ENCODE measurements at regions not wholly inside any gene's neighbourhood (a gene's known extent, or its start where the extent isn't known, plus 50 kb on each side); places are given as distances from the start of the nearest gene placed in this dataset.

DNA sequence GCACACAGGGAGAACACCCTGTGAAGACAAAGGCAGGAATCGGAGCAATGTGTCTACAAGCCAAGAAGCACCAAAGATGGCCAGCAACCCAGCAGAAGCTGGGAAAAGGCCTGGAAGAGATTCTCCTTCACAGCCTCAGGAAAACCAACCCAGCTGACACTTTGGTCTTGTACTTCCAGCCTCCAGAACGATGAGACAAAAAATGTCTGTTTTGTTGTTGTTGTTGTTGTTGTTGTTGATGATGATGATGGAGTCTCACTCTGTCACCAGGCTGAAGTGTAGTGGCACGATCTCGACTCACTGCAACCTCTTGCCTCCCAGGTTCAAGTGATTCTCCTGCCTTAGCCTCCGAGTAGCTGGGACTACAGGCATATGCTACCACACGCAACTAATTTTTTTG lies 157.3 kb downstream of the ETS2 start:
- intact Hi-C loops (cut with DNase I; ENCODE audit: low total_unique reads): no loop called here
- no peaks in the 10 kb centered on the region for H3K9me3 ChIP-seq
- peaks cover 0 to 34% (median 10%) of the 10 kb centered on the region in 4 donors for H3K4me1 ChIP-seq
- no peak for DNase-seq
- H3K36me3 ChIP-seq: no peaks in the 10 kb centered on the region
- TF ChIP-seq CTCF (IDR thresholded peaks at IDR 0.05): no peak
- H3K27me3 ChIP-seq: no peaks in the 10 kb centered on the region
- no peak overlapping the region for H3K4me3 ChIP-seq
- H3K27ac ChIP-seq: no peak overlapping the region

- no peak overlapping the region for H3K27ac ChIP-seq
- TF ChIP-seq CTCF (IDR thresholded peaks at IDR 0.05): no peak
Observed at GRCh38 chr21:38960251-38960650, 154.5 kb downstream of the ETS2 start.

DNA sequence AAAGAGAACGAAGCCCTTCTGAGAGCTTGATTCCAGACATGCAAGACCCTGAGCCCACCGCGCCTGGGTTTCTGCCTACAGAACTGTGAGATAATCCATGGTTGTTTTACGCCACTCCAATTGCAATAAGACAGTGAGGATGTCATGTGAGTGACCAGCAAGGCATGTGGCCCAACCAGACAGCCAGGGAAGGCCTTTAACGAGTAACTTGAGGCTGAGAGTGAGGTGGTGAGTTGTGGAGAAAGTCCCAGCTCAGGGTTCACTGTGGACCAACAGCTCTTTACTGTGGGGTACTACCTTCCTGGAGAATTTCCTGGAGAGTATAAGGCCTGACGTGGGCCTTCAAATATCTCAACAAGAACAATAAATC lies 153.9 kb downstream of the ETS2 start:
- peaks cover 0 to 21% (median 2%) of the 10 kb centered on the region in 4 donors for H3K4me1 ChIP-seq
- H3K27ac ChIP-seq: peak overlapping the region in 1 of 2 donors; percentile 22
- H3K9me3 ChIP-seq: no peaks in the 10 kb centered on the region
- no peaks in the 10 kb centered on the region for H3K27me3 ChIP-seq
- intact Hi-C loops (cut with DNase I; ENCODE audit: low total_unique reads): no loop called here
- no peak for TF ChIP-seq CTCF (IDR thresholded peaks at IDR 0.05)
- no peaks in the 10 kb centered on the region for H3K36me3 ChIP-seq
- no peak overlapping the region for H3K4me3 ChIP-seq
- no peak for DNase-seq

More at GRCh38 chr21:38960251-38960650, 154.5 kb downstream of the ETS2 start:
- H3K4me3 ChIP-seq: no peak overlapping the region
- H3K4me1 ChIP-seq: peaks cover 0 to 27% (median 7%) of the 10 kb centered on the region in 4 donors
- DNase-seq: no peak
- H3K27me3 ChIP-seq: no peaks in the 10 kb centered on the region
- intact Hi-C loops (cut with DNase I; ENCODE audit: low total_unique reads): no loop called here
- H3K9me3 ChIP-seq: no peaks in the 10 kb centered on the region
- H3K36me3 ChIP-seq: no peaks in the 10 kb centered on the region

DNA sequence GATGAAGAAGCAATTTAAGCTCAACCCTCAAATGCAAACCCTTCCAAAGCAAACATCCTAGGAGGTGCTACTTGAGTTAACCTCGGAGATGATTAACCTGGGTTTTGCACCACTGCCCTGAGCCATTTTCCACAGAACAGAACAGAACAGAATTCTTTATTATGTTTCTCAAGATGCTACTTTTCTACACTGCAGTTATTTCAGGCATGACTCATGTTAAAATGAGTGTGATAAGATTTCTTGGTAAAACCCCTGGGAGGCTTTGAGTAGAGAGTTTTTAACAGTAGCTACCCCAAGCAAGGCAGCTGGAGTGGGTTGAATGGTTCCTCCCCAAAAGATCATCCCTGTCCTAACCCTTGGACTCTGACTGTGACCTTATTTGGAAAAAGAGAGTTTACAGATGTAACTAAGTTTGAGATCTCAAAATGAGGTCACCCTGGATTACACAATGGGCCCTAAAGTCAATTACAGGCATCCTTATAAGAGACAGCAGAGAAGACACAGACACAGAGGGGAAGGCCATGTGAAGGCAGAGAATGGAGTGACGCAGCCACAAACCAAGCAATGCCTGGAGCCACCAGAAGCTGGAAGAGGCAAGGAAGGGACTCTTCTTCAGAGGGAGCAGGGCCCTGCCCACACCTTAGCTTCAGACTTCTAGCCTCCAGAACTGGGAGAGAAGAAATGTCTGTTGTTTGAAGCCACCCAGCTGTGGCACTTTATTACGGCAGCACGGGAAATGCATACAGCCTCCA lies 153.4 kb downstream of the ETS2 start:
- peaks cover 0 to 15% (median 2%) of the 10 kb centered on the region in 4 donors for H3K4me1 ChIP-seq
- intact Hi-C loops (cut with DNase I; ENCODE audit: low total_unique reads): no loop called here
- peak in 1 of 2 donors; percentile 29 for DNase-seq
- H3K27ac ChIP-seq: peak overlapping the region in 1 of 2 donors; percentile 22
- H3K27me3 ChIP-seq: no peaks in the 10 kb centered on the region
- no peak for TF ChIP-seq CTCF (IDR thresholded peaks at IDR 0.05)
- H3K9me3 ChIP-seq: no peaks in the 10 kb centered on the region
- H3K36me3 ChIP-seq: no peaks in the 10 kb centered on the region
- H3K4me3 ChIP-seq: no peak overlapping the region

- Histone ChIP-seq H3K4me1 (peaks cover 0 to 15% (median 2%) of the 10 kb centered on the region in 4 donors), H3K36me3 (no peaks in the 10 kb centered on the region), H3K4me3 (no peak overlapping the region), H3K27ac (peak overlapping the region in 1 of 2 donors; percentile 22), H3K27me3 (no peaks in the 10 kb centered on the region), H3K9me3 (no peaks in the 10 kb centered on the region)
- DNase-seq: no peak
- TF ChIP-seq CTCF (IDR thresholded peaks at IDR 0.05): no peak
- intact Hi-C loops (cut with DNase I; ENCODE audit: low total_unique reads): no loop called here
Observed at GRCh38 chr21:38958323-38958705, 152.6 kb downstream of the ETS2 start.
